IMR-90 (cell line): ENCODE measurements at regions not wholly inside any gene's neighbourhood (a gene's known extent, or its start where the extent isn't known, plus 50 kb on each side); places are given as distances from the start of the nearest gene placed in this dataset.

ENCODE experiments used
- CEBPB ChIP-seq: IDR thresholded peaks from 2 replicates; pipeline ENCODE4 v1.6.1; 2012; ENCODE audit warnings: low read depth, low read length, improper control_type of control experiment
- CHD1 ChIP-seq: IDR thresholded peaks from 2 replicates; pipeline ENCODE4 v1.6.1; 2012; ENCODE audit warnings: low read depth, low read length, improper control_type of control experiment
- FOS ChIP-seq: fragments of 150-350 bp; IDR thresholded peaks from 2 replicates; pipeline ENCODE4 v1.6.1; 2016; ENCODE audit warnings: low read depth, low read length
- MXI1 ChIP-seq: IDR thresholded peaks from 2 replicates; pipeline ENCODE4 v1.6.1; 2012; ENCODE audit warnings: low read depth, mild to moderate bottlenecking, low read length, moderate library complexity, borderline replicate concordance
- POLR2A ChIP-seq: IDR thresholded peaks from 2 replicates; pipeline ENCODE4 v1.6.1; 2012; ENCODE audit warnings: mild to moderate bottlenecking, low read depth, low read length
- RFX5 ChIP-seq: IDR thresholded peaks from 2 replicates; pipeline ENCODE4 v1.8.0; 2012; ENCODE audit warnings: low read depth, mild to moderate bottlenecking, low read length, moderate library complexity
- SMC3 ChIP-seq: fragments of 150-350 bp; IDR thresholded peaks from 2 replicates; pipeline ENCODE4 v1.6.1; 2016; ENCODE audit warnings: low read depth, mild to moderate bottlenecking, antibody characterized with exemption, low read length, moderate library complexity
- TF ChIP-seq, protein P1 (sequence below): conservative IDR thresholded peaks from 2 replicates; pipeline ENCODE4 v1.5.1; 2012; ENCODE audit warnings: mild to moderate bottlenecking, low read depth, low read length, improper control_type of control experiment
- TF ChIP-seq, protein P2 (sequence below): fragments of 150-350 bp; IDR thresholded peaks from 2 replicates; pipeline ENCODE4 v1.6.1; 2017; ENCODE audit warnings: mild to moderate bottlenecking, antibody characterized with exemption, low read length, low read depth

DNA sequence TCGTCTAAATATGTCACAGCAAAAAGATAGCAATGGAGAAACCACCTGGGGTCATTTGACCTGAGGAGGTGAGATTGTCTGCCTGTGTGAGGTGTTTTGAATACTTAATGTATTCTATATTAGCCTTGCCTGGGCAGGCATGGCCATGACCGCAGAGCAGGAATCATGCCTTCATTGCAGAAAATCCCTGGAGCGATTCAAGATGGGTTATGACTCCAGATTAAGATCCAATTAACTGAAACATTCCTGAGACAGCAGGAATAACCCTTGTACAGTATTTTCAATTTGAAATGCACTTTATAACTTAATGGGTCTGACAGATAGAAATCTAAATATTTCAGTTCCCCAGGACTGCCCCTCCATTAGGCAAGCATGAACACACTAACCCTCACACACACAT lies 227.3 kb upstream of the RAB6C start:
- no peak for TF ChIP-seq CHD1
- TF ChIP-seq, protein P1, sequence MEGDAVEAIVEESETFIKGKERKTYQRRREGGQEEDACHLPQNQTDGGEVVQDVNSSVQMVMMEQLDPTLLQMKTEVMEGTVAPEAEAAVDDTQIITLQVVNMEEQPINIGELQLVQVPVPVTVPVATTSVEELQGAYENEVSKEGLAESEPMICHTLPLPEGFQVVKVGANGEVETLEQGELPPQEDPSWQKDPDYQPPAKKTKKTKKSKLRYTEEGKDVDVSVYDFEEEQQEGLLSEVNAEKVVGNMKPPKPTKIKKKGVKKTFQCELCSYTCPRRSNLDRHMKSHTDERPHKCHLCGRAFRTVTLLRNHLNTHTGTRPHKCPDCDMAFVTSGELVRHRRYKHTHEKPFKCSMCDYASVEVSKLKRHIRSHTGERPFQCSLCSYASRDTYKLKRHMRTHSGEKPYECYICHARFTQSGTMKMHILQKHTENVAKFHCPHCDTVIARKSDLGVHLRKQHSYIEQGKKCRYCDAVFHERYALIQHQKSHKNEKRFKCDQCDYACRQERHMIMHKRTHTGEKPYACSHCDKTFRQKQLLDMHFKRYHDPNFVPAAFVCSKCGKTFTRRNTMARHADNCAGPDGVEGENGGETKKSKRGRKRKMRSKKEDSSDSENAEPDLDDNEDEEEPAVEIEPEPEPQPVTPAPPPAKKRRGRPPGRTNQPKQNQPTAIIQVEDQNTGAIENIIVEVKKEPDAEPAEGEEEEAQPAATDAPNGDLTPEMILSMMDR, result no peak
- TF ChIP-seq MXI1, result no peak
- TF ChIP-seq RFX5, result no peak
- TF ChIP-seq POLR2A, result no peak
- no peak for TF ChIP-seq FOS
- TF ChIP-seq CEBPB, result no peak
- TF ChIP-seq, protein P2, sequence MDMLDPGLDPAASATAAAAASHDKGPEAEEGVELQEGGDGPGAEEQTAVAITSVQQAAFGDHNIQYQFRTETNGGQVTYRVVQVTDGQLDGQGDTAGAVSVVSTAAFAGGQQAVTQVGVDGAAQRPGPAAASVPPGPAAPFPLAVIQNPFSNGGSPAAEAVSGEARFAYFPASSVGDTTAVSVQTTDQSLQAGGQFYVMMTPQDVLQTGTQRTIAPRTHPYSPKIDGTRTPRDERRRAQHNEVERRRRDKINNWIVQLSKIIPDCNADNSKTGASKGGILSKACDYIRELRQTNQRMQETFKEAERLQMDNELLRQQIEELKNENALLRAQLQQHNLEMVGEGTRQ, result no peak
- no peak for TF ChIP-seq SMC3
